ENCODE measurements at regions not wholly inside any gene's neighbourhood (a gene's known extent, or its start where the extent isn't known, plus 50 kb on each side); places are given as distances from the start of the nearest gene placed in this dataset.

GRCh38 chr4:160276785-160277325, 1174.0 kb downstream of the RAPGEF2 start:
- peaks cover 2% of the 10 kb centered on the region; the same call in 1 of the 2 replicates for H3K9me3 ChIP-seq
- H3K9me3 Mint-ChIP-seq (ENCODE audit: unreplicated experiment), result peaks cover 27% of the 10 kb centered on the region

GRCh38 chr4:160283081-160283480, 1180.2 kb downstream of the RAPGEF2 start:
- TF ChIP-seq CTCF (IDR thresholded peaks at IDR 0.05; ENCODE audit: insufficient read depth in 1 of 2, low read depth in 1 of 2, low read length in 1 of 2, severe bottlenecking in 1 of 2, unreplicated experiment in 1 of 2), result no peak
- Histone ChIP-seq H3K36me3 (ENCODE audit: control insufficient read depth, insufficient read depth, low read length) (no peaks in the 10 kb centered on the region), H3K4me3 (ENCODE audit: low read depth, low read length) (no peak overlapping the region), H3K4me1 (no peaks in the 10 kb centered on the region), H3K27me3 (replicated peaks; ENCODE audit: control insufficient read depth, insufficient read depth, low read length) (no peaks in the 10 kb centered on the region), H3K9me3 (peaks cover 2% of the 10 kb centered on the region; the same call in 1 of the 2 replicates)
- no TSS peak for BruUV-seq (replicated peaks)
- ChIA-PET POLR2A (no interaction called here), CTCF (no interaction called here)
- Mint-ChIP-seq H3K9me3 (ENCODE audit: unreplicated experiment) (peaks cover 17% of the 10 kb centered on the region), H3K27me3 (ENCODE audit: insufficient read depth, unreplicated experiment) (no peaks in the 10 kb centered on the region), H3K36me3 (ENCODE audit: insufficient read depth, unreplicated experiment) (no peaks in the 10 kb centered on the region), H3K4me3 (ENCODE audit: unreplicated experiment) (no peak overlapping the region), H3K27ac (ENCODE audit: unreplicated experiment) (no peak overlapping the region), H3K4me1 (ENCODE audit: low read depth, unreplicated experiment) (no peaks in the 10 kb centered on the region)
- intact Hi-C loops (cut with micrococcal nuclease; ENCODE audit: unreplicated experiment), result no loop called here
- no peak for DNase-seq

More at GRCh38 chr4:160276785-160277325, 1174.0 kb downstream of the RAPGEF2 start:
- Histone ChIP-seq H3K36me3 (ENCODE audit: control insufficient read depth, insufficient read depth, low read length) (no peaks in the 10 kb centered on the region), H3K4me1 (no peaks in the 10 kb centered on the region), H3K27me3 (replicated peaks; ENCODE audit: control insufficient read depth, insufficient read depth, low read length) (no peaks in the 10 kb centered on the region), H3K4me3 (ENCODE audit: low read depth, low read length) (no peak overlapping the region)
- Mint-ChIP-seq H3K27me3 (ENCODE audit: insufficient read depth, unreplicated experiment) (no peaks in the 10 kb centered on the region), H3K36me3 (ENCODE audit: insufficient read depth, unreplicated experiment) (no peaks in the 10 kb centered on the region), H3K4me3 (ENCODE audit: unreplicated experiment) (no peak overlapping the region), H3K4me1 (ENCODE audit: low read depth, unreplicated experiment) (no peaks in the 10 kb centered on the region), H3K27ac (ENCODE audit: unreplicated experiment) (no peak overlapping the region)
- DNase-seq, result no peak
- intact Hi-C loops (cut with micrococcal nuclease; ENCODE audit: unreplicated experiment), result no loop called here
- CTCF ChIA-PET, result no interaction called here
- no TSS peak for BruUV-seq (replicated peaks)
- TF ChIP-seq CTCF (IDR thresholded peaks at IDR 0.05; ENCODE audit: insufficient read depth in 1 of 2, low read depth in 1 of 2, low read length in 1 of 2, severe bottlenecking in 1 of 2, unreplicated experiment in 1 of 2), result no peak
- POLR2A ChIA-PET, result no interaction called here

- H3K36me3 ChIP-seq (ENCODE audit: control insufficient read depth, insufficient read depth, low read length), result no peaks in the 10 kb centered on the region
- no peaks in the 10 kb centered on the region for H3K36me3 Mint-ChIP-seq (ENCODE audit: insufficient read depth, unreplicated experiment)
- H3K4me1 Mint-ChIP-seq (ENCODE audit: low read depth, unreplicated experiment), result no peaks in the 10 kb centered on the region
Observed at GRCh38 chr4:160284516-160284915, 1181.6 kb downstream of the RAPGEF2 start.

More at GRCh38 chr4:160284516-160284915, 1181.6 kb downstream of the RAPGEF2 start:
- Histone ChIP-seq H3K4me1 (no peaks in the 10 kb centered on the region), H3K4me3 (ENCODE audit: low read depth, low read length) (no peak overlapping the region), H3K27me3 (replicated peaks; ENCODE audit: control insufficient read depth, insufficient read depth, low read length) (no peaks in the 10 kb centered on the region), H3K9me3 (peaks cover 2% of the 10 kb centered on the region; the same call in 1 of the 2 replicates)
- DNase-seq, result no peak
- no TSS peak for BruUV-seq (replicated peaks)
- Mint-ChIP-seq H3K27ac (ENCODE audit: unreplicated experiment) (no peak overlapping the region), H3K27me3 (ENCODE audit: insufficient read depth, unreplicated experiment) (no peaks in the 10 kb centered on the region), H3K4me3 (ENCODE audit: unreplicated experiment) (no peak overlapping the region), H3K9me3 (ENCODE audit: unreplicated experiment) (peaks cover 14% of the 10 kb centered on the region)
- CTCF ChIA-PET, result no interaction called here
- intact Hi-C loops (cut with micrococcal nuclease; ENCODE audit: unreplicated experiment), result no loop called here
- POLR2A ChIA-PET, result no interaction called here
- TF ChIP-seq CTCF (IDR thresholded peaks at IDR 0.05; ENCODE audit: insufficient read depth in 1 of 2, low read depth in 1 of 2, low read length in 1 of 2, severe bottlenecking in 1 of 2, unreplicated experiment in 1 of 2), result no peak

Data from Caco-2 (cell line).